ENCODE measurements at regions not wholly inside any gene's neighbourhood (a gene's known extent, or its start where the extent isn't known, plus 50 kb on each side); places are given as distances from the start of the nearest gene placed in this dataset.

DNA sequence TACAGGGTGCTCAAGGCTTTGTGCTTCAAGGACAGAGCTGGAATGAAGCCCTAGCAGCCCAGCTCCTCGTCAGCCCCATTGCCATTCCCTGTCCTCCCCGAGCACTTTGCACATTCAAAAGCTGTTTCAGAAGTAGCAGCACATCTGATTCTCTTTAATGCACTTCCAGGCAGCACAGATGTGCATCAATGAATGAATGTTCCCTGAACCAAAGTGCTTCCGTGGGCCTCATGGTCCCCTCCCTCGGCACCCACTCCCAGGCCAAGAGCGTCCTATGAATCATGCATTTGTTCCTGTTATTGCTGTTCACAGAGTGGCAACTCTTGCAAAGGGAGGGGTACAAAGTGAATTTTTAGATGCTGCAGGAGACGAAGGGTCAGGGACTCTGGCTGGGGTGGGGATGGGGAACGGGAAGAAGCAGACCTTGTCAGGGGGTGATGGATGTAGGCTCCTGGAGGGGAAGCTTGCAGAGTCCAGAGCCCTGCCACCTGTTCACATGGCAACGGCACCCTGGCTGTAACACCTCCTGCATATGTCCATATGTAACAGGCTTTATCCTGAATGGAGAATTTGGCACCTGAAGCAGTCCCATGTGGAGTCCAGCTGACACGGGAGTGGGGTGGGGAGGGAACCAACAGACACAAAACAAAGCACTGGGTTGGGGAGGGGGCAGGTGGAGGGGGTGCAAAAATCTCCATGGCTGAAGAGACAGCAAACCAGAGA, 62.2 kb upstream of the BAIAP2L1 start:
- Histone ChIP-seq H3K4me3 (ENCODE audit: low read length in 2 of 2) (no peak overlapping the region), H3K9me3 (ENCODE audit: control insufficient read depth in 2 of 2, insufficient read depth in 1 of 2, low read length in 1 of 2) (no peaks in the 10 kb centered on the region), H3K27ac (ENCODE audit: low read depth in 1 of 2, low read length in 1 of 2) (no peak overlapping the region), H3K36me3 (ENCODE audit: control insufficient read depth in 2 of 2, insufficient read depth in 2 of 2, low read length in 1 of 2) (no peaks in the 10 kb centered on the region), H3K4me1 (ENCODE audit: control insufficient read depth in 2 of 2, insufficient read depth in 2 of 2, low read length in 2 of 2) (no peaks in the 10 kb centered on the region), H3K27me3 (ENCODE audit: control insufficient read depth in 2 of 2, insufficient read depth in 1 of 2, low read length in 1 of 2) (no peaks in the 10 kb centered on the region)
- no peak for DNase-seq (ENCODE audit: low read depth in 6 of 9, low spot score in 9 of 9)
- whole genome bisulfite sequencing, result 83% methylated on average over 9 of the region's 9 CpGs

DNA sequence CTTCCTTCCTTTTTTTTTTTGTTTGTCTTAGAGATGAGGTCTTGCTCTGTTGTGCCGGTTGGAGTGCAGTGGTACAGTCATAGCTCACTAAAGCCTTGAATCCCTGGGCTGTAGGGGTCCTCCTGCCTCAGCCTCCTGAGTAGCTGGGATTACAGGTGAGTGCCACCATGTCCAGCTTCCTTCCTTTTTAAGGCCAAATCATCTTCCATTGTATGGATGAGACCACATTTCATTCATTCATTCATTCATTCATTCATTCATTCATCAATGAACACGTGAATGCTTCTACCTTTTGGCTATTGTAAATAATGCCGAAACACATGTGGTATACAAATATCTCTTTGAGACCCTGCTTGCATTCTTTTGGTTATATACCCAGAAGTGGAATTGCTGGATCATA, 60.0 kb upstream of the BAIAP2L1 start:
- Histone ChIP-seq H3K27me3 (ENCODE audit: control insufficient read depth in 2 of 2, insufficient read depth in 1 of 2, low read length in 1 of 2) (no peaks in the 10 kb centered on the region), H3K4me1 (ENCODE audit: control insufficient read depth in 2 of 2, insufficient read depth in 2 of 2, low read length in 2 of 2) (no peaks in the 10 kb centered on the region), H3K36me3 (ENCODE audit: control insufficient read depth in 2 of 2, insufficient read depth in 2 of 2, low read length in 1 of 2) (no peaks in the 10 kb centered on the region), H3K4me3 (ENCODE audit: low read length in 2 of 2) (no peak overlapping the region), H3K9me3 (ENCODE audit: control insufficient read depth in 2 of 2, insufficient read depth in 1 of 2, low read length in 1 of 2) (no peaks in the 10 kb centered on the region), H3K27ac (ENCODE audit: low read depth in 1 of 2, low read length in 1 of 2) (no peak overlapping the region)
- DNase-seq (ENCODE audit: low read depth in 6 of 9, low spot score in 9 of 9), result no peak
- WGBS, result 90% methylated on average over 3 of the region's 3 CpGs

GRCh38 chr7:98459529-98459928, 58.6 kb upstream of the BAIAP2L1 start:
- Histone ChIP-seq H3K36me3 (ENCODE audit: control insufficient read depth in 2 of 2, insufficient read depth in 2 of 2, low read length in 1 of 2) (no peaks in the 10 kb centered on the region), H3K27ac (ENCODE audit: low read depth in 1 of 2, low read length in 1 of 2) (no peak overlapping the region), H3K4me3 (ENCODE audit: low read length in 2 of 2) (no peak overlapping the region), H3K4me1 (ENCODE audit: control insufficient read depth in 2 of 2, insufficient read depth in 2 of 2, low read length in 2 of 2) (no peaks in the 10 kb centered on the region), H3K9me3 (ENCODE audit: control insufficient read depth in 2 of 2, insufficient read depth in 1 of 2, low read length in 1 of 2) (no peaks in the 10 kb centered on the region), H3K27me3 (ENCODE audit: control insufficient read depth in 2 of 2, insufficient read depth in 1 of 2, low read length in 1 of 2) (no peaks in the 10 kb centered on the region)
- 69% methylated on average over 4 of the region's 4 CpGs for WGBS
- DNase-seq (ENCODE audit: low read depth in 6 of 9, low spot score in 9 of 9), result no peak

GRCh38 chr7:98458090-98458875, 57.4 kb upstream of the BAIAP2L1 start:
- Histone ChIP-seq H3K36me3 (ENCODE audit: control insufficient read depth in 2 of 2, insufficient read depth in 2 of 2, low read length in 1 of 2) (no peaks in the 10 kb centered on the region), H3K27ac (ENCODE audit: low read depth in 1 of 2, low read length in 1 of 2) (no peak overlapping the region), H3K4me3 (ENCODE audit: low read length in 2 of 2) (no peak overlapping the region), H3K27me3 (ENCODE audit: control insufficient read depth in 2 of 2, insufficient read depth in 1 of 2, low read length in 1 of 2) (no peaks in the 10 kb centered on the region), H3K9me3 (ENCODE audit: control insufficient read depth in 2 of 2, insufficient read depth in 1 of 2, low read length in 1 of 2) (no peaks in the 10 kb centered on the region), H3K4me1 (ENCODE audit: control insufficient read depth in 2 of 2, insufficient read depth in 2 of 2, low read length in 2 of 2) (no peaks in the 10 kb centered on the region)
- no peak for DNase-seq (ENCODE audit: low read depth in 6 of 9, low spot score in 9 of 9)
- 89% methylated on average over 16 of the region's 16 CpGs for WGBS

DNA sequence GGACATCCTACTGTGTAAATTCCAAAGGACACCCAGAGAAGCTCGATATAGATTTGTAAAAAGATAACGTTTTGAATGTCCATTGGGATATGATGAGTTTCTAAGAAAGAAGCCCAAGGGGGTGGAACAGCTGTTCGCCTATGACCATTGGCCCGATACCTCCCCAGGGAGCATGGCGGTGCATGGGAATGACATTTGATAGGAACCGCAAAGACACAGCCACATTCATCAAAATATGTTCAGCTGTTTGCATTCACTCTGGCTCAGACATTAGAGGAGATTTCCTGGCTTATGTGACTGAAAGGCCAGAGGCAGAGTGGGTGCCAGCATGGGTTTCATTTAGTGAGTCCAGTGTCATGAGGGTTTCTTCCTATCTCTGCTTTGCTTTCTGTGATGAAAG, 56.0 kb upstream of the BAIAP2L1 start:
- Histone ChIP-seq H3K27ac (ENCODE audit: low read depth in 1 of 2, low read length in 1 of 2) (no peak overlapping the region), H3K4me1 (ENCODE audit: control insufficient read depth in 2 of 2, insufficient read depth in 2 of 2, low read length in 2 of 2) (no peaks in the 10 kb centered on the region), H3K27me3 (ENCODE audit: control insufficient read depth in 2 of 2, insufficient read depth in 1 of 2, low read length in 1 of 2) (no peaks in the 10 kb centered on the region), H3K36me3 (ENCODE audit: control insufficient read depth in 2 of 2, insufficient read depth in 2 of 2, low read length in 1 of 2) (no peaks in the 10 kb centered on the region), H3K4me3 (ENCODE audit: low read length in 2 of 2) (no peak overlapping the region), H3K9me3 (ENCODE audit: control insufficient read depth in 2 of 2, insufficient read depth in 1 of 2, low read length in 1 of 2) (peaks cover under 1 to 7% of the 10 kb centered on the region in 2 donors)
- WGBS, result 92% methylated on average over 6 of the region's 6 CpGs
- DNase-seq (ENCODE audit: low read depth in 6 of 9, low spot score in 9 of 9), result no peak

DNA sequence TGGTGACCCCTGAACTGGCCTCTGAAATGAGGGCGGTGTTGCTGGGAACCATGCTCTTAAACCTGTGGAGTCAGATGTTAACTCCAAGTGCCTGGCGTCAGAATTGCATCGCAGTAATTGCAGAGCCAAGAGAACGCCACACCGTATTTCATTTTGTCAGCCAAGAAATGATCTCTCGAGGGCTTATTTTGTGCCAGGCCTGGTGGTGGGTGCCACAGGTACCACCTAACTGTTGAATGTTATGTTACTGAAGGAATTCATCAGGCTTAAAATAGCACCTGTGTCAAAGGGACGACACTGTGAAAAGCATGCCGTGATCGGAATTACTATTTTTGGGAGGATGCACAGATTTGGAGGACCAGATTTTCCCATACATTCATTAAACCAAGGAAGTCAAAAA, 51.9 kb upstream of the BAIAP2L1 start:
- 97% methylated on average over 9 of the region's 9 CpGs for WGBS
- H3K9me3 ChIP-seq (ENCODE audit: control insufficient read depth in 2 of 2, insufficient read depth in 1 of 2, low read length in 1 of 2), result peaks cover 1 to 7% of the 10 kb centered on the region in 2 donors
- no peak overlapping the region for H3K27ac ChIP-seq (ENCODE audit: low read depth in 1 of 2, low read length in 1 of 2)

More for the DNA sequence above, 51.9 kb upstream of the BAIAP2L1 start:
- Histone ChIP-seq H3K27me3 (ENCODE audit: control insufficient read depth in 2 of 2, insufficient read depth in 1 of 2, low read length in 1 of 2) (no peaks in the 10 kb centered on the region), H3K36me3 (ENCODE audit: control insufficient read depth in 2 of 2, insufficient read depth in 2 of 2, low read length in 1 of 2) (no peaks in the 10 kb centered on the region), H3K4me3 (ENCODE audit: low read length in 2 of 2) (no peak overlapping the region), H3K4me1 (ENCODE audit: control insufficient read depth in 2 of 2, insufficient read depth in 2 of 2, low read length in 2 of 2) (no peaks in the 10 kb centered on the region)
- no peak for DNase-seq (ENCODE audit: low read depth in 6 of 9, low spot score in 9 of 9)

All from thymus (tissue), 11 donors.